GM20000 (cell line): ENCODE measurements at regions not wholly inside any gene's neighbourhood (a gene's known extent, or its start where the extent isn't known, plus 50 kb on each side); places are given as distances from the start of the nearest gene placed in this dataset.

ENCODE experiments used
- DNase-seq: peaks from one replicate; pipeline ENCODE4 v3.0.0; 2012; ENCODE audit warnings: low spot score
- TF ChIP-seq, protein P1 (sequence below): IDR thresholded peaks from 2 replicates; pipeline ENCODE4 v1.5.1; 2012; ENCODE audit warnings: mild to moderate bottlenecking, control low read depth; ENCODE audit errors: extremely low read depth, missing control alignments

GRCh38 chr2:205937211-205937610 lies 148.8 kb downstream of the INO80D start:
- TF ChIP-seq, protein P1, sequence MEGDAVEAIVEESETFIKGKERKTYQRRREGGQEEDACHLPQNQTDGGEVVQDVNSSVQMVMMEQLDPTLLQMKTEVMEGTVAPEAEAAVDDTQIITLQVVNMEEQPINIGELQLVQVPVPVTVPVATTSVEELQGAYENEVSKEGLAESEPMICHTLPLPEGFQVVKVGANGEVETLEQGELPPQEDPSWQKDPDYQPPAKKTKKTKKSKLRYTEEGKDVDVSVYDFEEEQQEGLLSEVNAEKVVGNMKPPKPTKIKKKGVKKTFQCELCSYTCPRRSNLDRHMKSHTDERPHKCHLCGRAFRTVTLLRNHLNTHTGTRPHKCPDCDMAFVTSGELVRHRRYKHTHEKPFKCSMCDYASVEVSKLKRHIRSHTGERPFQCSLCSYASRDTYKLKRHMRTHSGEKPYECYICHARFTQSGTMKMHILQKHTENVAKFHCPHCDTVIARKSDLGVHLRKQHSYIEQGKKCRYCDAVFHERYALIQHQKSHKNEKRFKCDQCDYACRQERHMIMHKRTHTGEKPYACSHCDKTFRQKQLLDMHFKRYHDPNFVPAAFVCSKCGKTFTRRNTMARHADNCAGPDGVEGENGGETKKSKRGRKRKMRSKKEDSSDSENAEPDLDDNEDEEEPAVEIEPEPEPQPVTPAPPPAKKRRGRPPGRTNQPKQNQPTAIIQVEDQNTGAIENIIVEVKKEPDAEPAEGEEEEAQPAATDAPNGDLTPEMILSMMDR: no peak
- no peak for DNase-seq

DNA sequence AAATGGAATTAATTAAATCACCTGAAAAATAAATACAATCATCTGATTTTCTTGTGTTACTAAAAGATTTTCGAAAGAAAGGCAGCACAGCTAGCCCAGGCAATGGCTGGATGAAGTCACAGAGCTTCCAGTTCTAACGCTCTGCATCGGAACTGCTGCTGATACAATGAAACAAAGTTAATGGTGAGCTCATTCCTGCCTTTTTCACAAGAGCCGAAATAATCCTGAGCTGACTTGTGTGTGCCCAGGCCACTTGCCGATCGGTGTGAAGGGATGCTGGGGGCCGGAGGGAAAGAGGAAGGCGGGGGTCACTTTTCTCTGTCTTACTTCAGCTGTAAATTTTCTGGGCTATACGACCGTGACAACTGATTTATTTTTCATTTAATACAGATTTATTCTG lies 149.5 kb downstream of the INO80D start:
- no peak for DNase-seq
- TF ChIP-seq, protein P1: no peak

- no peak for DNase-seq
- TF ChIP-seq, protein P1: no peak
Observed at GRCh38 chr2:205934443-205934842, 151.5 kb downstream of the INO80D start.

DNA sequence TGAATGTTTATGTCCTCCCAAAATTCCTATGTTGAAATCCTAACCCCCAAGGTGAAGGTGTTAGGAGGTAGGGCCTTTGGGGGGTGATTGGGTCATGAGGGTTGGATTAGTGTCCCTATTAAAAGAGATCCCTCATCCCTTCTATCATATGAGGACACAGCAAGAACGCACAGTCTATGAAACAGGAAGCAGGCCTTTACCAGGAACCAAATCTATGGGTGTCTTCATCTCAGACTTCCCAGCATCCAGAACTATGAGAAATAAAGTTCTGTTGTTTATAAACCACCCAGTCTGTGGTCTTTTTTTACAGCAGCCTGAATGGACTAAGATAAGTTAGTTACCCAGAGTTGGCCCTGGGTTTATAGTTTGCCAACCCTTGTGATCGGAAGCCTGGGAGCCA lies 153.1 kb downstream of the INO80D start:
- no peak for DNase-seq
- TF ChIP-seq, protein P1: no peak

- DNase-seq: no peak
- TF ChIP-seq, protein P1: no peak
Observed at GRCh38 chr2:205931388-205931787, 154.6 kb downstream of the INO80D start.

DNA sequence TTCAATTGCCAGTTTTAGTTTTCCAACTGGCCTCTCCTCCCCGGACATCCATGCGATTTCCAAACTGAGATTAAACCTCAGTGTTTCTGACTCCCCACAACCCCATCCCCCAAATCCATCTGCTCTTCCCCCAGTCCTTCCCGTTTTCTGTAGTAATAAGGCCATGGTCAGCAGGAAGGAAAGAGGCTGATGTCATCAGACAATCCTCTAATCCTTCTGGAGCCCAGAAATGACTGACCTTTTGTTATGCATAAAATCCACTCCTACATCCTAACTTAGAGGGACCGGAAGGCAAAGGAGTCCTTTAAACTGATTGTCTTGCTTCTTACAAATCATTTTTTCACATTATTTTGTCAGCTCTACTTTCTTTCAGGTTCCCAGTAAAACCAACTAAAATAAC lies 155.8 kb downstream of the INO80D start:
- TF ChIP-seq, protein P1: no peak
- DNase-seq: no peak

DNA sequence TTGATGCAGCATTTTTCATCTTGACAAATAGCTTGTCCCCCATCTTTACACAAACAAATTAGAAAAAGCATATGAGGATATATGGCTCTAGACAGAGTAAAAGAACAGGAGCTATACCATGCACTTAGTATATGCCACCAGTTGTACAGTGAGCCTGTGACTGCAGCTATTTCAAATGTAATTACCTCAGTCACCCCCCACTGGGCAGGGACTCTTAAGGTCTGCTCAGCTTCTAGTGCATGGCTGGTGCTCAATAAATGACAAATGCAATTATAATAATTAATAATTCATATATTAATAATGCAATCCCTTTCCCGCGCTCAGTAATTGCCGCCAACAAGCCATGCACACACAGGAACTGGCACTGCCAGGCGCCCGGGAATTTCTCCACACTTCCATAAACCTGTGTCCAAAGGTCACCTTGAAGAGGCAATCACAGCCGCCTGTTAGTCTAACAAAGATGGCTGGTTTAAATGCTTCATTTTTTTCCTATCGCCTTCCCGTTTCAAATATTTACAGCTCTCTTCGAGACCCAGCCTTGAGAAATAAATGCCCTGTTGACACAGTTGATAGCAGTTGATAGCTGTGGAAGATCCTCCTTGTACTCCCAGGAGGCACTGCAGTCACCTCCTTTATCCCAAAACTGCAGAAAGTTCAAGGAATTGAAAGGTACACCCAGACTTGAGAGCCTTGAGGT lies 156.6 kb downstream of the INO80D start:
- TF ChIP-seq, protein P1: no peak

More for the DNA sequence above, 156.6 kb downstream of the INO80D start:
- DNase-seq: no peak
